ENCODE measurements at regions not wholly inside any gene's neighbourhood (a gene's known extent, or its start where the extent isn't known, plus 50 kb on each side); places are given as distances from the start of the nearest gene placed in this dataset.
"Not testable (repeated sequence)": the region's sequence is repeated elsewhere in the genome, so short reads cannot be mapped to it uniquely, and the experiment has no call there.

DNA sequence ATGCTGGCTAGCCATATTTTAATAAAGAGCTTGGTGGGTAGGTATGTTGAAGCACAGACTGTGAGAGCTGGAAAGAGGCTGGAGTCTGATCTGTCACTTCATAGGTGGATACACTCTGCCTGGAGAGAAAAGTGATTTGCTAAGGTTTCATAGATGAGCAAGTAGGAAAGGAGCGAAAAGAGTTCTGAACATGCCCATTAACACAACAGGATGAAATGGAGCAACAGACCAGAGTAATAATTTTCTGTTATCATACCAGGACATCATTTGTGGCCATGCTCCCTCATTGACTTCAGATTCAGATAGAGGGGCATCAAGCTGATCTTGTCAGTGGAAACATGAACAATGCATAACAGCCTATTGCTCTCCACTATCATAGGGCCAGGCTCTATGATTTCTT is 452.9 kb downstream of the JRKL start:
- TF ChIP-seq, protein P1, sequence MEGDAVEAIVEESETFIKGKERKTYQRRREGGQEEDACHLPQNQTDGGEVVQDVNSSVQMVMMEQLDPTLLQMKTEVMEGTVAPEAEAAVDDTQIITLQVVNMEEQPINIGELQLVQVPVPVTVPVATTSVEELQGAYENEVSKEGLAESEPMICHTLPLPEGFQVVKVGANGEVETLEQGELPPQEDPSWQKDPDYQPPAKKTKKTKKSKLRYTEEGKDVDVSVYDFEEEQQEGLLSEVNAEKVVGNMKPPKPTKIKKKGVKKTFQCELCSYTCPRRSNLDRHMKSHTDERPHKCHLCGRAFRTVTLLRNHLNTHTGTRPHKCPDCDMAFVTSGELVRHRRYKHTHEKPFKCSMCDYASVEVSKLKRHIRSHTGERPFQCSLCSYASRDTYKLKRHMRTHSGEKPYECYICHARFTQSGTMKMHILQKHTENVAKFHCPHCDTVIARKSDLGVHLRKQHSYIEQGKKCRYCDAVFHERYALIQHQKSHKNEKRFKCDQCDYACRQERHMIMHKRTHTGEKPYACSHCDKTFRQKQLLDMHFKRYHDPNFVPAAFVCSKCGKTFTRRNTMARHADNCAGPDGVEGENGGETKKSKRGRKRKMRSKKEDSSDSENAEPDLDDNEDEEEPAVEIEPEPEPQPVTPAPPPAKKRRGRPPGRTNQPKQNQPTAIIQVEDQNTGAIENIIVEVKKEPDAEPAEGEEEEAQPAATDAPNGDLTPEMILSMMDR (IDR thresholded peaks at IDR 0.05): no peak
- DNase-seq (ENCODE audit: low spot score) (no peak), ATAC-seq (ENCODE audit: low FRiP score) (no peak)

DNA sequence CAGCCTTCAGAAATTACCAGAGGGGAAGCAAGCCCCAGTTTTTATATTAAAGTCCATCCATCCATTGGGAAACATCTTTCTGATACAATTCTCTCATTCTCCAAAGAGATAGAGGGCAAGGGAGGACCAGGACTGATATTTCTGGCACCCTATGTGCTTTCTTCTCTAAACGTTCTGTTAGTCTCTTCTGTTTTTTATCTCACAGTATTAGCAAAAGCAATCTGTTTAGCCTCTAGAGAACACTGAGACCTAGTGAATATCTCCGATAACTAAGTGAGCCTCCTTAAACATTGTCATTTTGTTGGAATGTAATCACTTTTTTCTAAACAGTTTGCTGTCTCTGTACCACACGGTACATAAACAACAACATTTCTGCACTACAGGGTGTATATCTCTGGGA is 464.6 kb downstream of the JRKL start:
- ATAC-seq (ENCODE audit: low FRiP score): no peak
- TF ChIP-seq, protein P1 (IDR thresholded peaks at IDR 0.05): no peak
- no peak for DNase-seq (ENCODE audit: low spot score)

DNA sequence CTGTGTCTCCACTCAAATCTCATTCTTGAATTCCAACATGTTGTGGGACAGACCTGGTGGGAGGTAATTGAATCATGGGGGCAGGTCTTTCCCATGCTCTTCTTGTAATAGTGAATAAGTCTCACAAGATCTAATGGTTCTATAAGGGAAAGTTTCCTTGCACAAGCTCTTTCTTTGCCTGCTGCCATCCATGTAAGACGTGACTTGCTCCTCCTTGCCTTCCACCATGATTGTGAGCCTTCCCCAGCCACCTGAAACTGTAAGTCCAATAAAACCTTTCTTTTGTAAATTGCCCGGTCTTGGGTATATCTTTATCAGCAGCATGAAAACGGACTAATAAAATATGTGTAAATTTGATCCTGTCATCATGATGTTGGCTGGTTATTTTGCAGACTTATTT is 471.9 kb downstream of the JRKL start:
- not testable (repeated sequence) for ATAC-seq (ENCODE audit: low FRiP score); DNase-seq (ENCODE audit: low spot score)

GRCh38 chr11:96863520-96863919 is 473.7 kb downstream of the JRKL start:
- no peak for DNase-seq (ENCODE audit: low spot score)
- no peak for ATAC-seq (ENCODE audit: low FRiP score)
- TF ChIP-seq, protein P1 (IDR thresholded peaks at IDR 0.05): no peak

DNA sequence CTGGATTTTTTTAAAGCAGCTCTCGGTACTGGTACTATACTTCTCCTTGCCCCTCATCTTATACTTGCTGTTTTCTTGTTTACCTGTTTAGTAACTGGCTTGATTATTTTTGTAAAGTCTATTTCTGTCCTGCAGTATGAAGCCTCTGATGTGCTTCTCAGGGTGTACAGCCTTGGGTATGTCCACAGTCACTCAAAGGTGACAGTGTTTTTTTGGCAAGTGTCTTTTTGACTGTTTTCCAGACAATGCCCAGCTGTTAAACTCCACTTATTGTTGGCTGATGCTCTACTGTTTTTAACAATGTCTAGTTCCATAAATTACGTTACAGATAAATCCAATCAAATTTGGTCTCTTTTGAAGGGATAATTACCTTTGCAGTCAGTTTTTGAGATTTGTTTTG is 475.2 kb downstream of the JRKL start:
- DNase-seq (ENCODE audit: low spot score): no peak
- TF ChIP-seq, protein P1 (IDR thresholded peaks at IDR 0.05): no peak
- ATAC-seq (ENCODE audit: low FRiP score): no peak

GRCh38 chr11:96869207-96869606 is 479.4 kb downstream of the JRKL start:
- no peak for DNase-seq (ENCODE audit: low spot score)
- ATAC-seq (ENCODE audit: low FRiP score): peak; percentile 44
- TF ChIP-seq, protein P1 (IDR thresholded peaks at IDR 0.05): no peak

GRCh38 chr11:96875712-96876111 is 485.9 kb downstream of the JRKL start:
- no peak for DNase-seq (ENCODE audit: low spot score)
- no peak for ATAC-seq (ENCODE audit: low FRiP score)
- TF ChIP-seq, protein P1 (IDR thresholded peaks at IDR 0.05): no peak
